Colon (tissue), 2 donors: ENCODE measurements at regions not wholly inside any gene's neighbourhood (a gene's known extent, or its start where the extent isn't known, plus 50 kb on each side); places are given as distances from the start of the nearest gene placed in this dataset.

Experiments
- FAIRE-seq: peaks from 2 replicates; lab custom pipeline; 2012; peaks lifted over from hg19 to GRCh38; lab: Jason Lieb, UNC
- donor health status: control.
- donor health status: control.

- no peak for FAIRE-seq
Observed at GRCh38 chr4:125440814-125441213, 126.1 kb downstream of the FAT4 start.

DNA sequence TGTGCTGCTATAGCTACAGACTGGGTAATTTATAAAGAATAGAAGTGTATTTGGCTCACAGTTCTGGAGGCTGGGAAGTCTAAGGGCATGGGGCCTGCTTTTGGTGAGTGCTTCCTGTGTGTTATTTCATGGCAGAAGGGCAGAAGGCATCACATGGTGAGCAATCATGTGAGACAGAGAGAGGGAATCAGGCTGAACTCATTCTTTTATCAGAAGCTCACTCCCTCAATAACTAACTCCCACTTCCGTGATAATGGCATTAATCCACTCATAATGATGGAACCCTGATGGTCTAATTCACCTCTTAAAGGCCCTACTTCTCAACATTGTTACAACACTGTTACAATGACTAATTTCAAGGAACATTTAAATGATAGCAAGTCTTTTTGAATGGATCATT is 129.4 kb downstream of the FAT4 start:
- FAIRE-seq: no peak

DNA sequence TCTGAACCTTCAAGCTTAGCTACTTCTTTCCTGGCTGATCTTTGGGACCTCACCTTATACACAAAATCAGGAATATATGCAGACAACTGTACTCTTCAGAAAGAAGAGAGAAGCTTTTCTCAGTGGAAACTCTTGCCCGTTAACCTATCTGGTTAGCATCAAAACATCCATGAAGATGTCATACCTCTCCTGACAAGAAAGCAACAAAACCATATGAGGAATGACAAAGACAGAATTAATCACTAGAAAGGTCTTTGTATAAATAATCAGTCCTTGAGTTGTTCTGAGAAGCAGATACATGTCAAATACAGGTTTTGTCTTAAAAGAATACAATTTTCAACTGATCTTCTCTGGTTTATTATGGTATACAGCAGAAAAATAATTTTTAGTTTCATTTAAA is 130.8 kb downstream of the FAT4 start:
- no peak for FAIRE-seq

DNA sequence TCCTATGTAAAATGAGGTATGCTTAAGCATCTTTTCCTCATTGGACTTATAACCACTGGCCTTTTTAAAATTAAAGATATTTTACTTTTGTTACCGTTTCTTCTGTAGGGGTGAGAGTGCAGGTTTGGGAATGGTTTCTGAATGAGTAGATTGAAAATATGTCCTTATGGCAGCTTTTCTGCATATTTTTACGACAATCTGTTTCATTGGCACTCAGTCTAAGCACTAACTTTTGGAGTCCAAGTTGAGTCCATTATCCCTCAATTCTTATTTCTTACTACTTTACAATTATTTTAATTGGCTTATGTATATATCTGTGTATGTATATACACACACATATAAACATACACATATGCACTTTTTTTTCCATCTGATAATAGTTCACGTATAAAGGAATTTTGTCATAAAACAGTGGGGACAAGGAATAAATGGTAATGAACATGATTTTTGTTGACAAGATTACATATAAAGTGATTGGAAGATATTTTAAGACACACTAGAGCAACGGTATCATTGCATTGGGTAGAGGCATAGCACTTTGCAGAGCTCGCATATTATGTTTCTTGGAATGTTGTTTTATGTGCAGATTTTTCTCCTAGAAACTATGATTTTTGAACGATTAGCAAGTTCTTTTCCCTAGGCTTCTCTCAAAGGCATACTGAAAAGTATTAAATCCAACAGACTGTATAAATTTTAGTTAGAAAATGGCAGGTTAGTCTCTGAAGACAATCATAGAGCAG is 133.0 kb downstream of the FAT4 start:
- no peak for FAIRE-seq

DNA sequence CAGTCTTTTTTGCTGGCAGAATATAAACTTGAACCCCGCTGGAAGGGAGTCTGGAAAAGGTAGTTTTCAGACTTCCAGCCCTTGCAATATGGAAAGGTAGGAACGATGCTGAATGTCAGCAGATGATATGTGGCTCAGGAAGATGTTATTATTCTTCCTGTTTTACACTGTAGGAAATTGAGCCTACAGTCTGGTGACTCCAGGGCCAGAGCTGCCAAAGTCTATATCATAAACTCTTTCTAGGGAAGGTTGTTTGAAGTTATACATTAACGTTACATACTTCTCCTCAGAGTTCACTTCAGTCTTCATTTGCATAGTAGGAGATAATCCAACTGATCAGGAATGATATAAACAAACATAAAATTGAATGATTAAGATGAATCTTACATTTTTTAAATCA is 141.3 kb downstream of the FAT4 start:
- no peak for FAIRE-seq

- no peak for FAIRE-seq
Observed at GRCh38 chr4:125459531-125459930, 144.8 kb downstream of the FAT4 start.

- no peak for FAIRE-seq
Observed at GRCh38 chr4:125461676-125462363, 147.1 kb downstream of the FAT4 start.

- FAIRE-seq: no peak
Observed at GRCh38 chr4:125464146-125464545, 149.4 kb downstream of the FAT4 start.

GRCh38 chr4:125481334-125482045 is 166.7 kb downstream of the FAT4 start:
- FAIRE-seq: no peak

DNA sequence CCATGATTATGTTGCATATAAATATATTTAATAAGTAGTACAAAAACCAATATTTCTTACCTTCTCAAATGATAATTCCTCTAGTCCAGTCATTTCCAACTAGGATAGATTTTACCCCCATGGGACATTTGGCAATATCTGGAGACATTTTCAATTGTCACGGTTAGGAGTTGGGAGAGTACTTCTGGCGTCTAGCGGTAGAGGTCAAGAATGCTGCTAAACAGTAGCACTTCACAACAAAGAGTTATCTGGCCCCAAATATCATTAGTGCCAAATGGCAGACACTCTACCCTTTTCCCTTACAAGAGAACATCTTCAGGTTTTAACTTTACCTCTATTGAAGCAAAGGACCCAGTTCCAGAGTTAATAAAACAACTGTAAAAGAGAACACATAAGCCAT is 168.1 kb downstream of the FAT4 start:
- no peak for FAIRE-seq

DNA sequence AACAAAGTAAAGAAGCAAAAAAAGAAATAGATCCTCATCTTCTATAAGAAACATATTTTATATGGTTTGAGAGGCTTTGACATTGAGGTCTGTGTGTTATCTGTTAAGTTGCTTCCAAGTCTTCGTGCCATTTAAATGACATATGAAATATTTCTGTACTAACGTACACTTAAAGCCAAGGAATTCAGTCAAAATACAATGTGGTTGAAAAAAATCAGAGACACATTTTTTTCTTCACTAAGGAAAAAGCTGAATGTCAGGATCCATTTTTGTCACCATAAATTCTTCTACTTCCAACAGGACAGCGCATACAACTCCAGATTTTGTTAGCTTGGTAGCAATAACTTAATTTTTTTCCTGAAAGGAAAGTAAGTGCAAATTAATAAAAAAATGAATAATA is 168.5 kb downstream of the FAT4 start:
- no peak for FAIRE-seq

DNA sequence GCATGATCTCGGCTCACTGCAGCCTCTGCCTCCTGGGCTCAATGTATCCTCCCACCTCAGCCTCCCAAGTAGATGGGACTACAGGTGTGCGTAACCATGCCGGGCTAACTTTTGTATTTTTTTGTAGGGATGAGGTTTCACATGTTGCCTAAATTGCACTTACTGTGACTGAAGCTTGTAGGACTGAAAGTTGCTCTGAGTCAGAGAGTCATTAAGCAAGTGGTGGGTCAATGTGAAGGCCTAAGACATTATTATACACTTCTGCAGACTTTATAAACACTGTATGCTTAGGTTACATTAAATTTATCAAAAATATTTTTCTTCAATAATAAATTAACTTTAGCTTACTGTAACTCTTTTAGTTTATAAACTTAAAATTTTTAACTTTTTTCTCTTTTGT is 170.2 kb downstream of the FAT4 start:
- no peak for FAIRE-seq

GRCh38 chr4:125486351-125486750 is 171.6 kb downstream of the FAT4 start:
- FAIRE-seq: no peak

DNA sequence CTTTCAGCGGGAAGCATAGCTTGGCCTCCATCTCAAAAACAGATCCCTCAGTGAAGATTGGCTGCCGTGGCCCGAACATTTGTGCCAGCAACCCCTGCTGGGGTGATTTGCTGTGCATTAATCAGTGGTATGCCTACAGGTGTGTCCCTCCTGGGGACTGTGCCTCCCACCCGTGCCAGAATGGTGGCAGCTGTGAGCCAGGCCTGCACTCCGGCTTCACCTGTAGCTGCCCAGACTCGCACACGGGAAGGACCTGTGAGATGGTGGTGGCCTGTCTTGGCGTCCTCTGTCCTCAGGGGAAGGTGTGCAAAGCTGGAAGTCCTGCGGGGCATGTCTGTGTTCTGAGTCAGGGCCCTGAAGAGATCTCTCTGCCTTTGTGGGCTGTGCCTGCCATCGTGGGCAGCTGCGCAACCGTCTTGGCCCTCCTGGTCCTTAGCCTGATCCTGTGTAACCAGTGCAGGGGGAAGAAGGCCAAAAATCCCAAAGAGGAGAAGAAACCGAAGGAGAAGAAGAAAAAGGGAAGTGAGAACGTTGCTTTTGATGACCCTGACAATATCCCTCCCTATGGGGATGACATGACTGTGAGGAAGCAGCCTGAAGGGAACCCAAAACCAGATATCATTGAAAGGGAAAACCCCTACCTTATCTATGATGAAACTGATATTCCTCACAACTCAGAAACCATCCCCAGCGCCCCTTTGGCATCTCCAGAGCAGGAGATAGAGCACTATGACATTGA is 175.4 kb downstream of the FAT4 start:
- no peak for FAIRE-seq

DNA sequence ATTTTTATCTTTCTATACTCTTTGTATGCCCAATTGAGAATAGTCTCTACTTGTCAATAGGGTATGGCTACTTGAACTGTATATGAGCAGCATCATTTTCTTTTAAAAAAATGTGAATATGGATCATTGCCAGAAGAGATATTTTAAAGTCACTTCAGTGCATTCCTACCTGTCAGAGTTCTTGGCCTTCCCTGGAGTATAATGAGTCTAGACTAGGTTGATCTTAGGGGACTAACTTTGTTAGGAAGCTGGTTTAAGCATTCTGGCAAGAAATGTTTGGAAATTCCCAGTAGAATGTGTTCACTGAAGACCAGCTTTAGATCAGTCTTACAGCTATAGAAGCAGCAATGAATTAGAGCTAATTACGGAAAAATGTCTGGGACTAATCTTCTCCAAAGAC is 178.2 kb downstream of the FAT4 start:
- FAIRE-seq: no peak

- no peak for FAIRE-seq
Observed at GRCh38 chr4:125497861-125498260, 183.1 kb downstream of the FAT4 start.

- FAIRE-seq: no peak
Observed at GRCh38 chr4:125498981-125499380, 184.2 kb downstream of the FAT4 start.

DNA sequence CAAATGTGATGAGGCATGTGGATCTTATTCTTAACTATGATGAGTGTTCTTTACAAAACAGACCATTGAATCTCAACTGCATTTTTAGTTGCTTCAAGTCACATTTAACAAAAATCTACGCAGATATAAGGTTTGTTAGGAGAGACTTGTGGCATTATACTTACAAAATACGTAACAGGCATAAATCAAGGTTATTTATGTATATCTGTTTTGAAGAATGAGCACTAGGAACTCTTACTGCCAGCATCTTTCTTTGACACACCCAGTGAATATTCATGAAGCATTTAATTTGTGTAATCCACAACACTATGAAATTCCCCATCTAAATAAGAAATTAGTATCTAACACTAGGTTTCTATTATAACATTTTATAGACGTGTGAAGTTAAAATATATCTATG is 186.3 kb downstream of the FAT4 start:
- no peak for FAIRE-seq

DNA sequence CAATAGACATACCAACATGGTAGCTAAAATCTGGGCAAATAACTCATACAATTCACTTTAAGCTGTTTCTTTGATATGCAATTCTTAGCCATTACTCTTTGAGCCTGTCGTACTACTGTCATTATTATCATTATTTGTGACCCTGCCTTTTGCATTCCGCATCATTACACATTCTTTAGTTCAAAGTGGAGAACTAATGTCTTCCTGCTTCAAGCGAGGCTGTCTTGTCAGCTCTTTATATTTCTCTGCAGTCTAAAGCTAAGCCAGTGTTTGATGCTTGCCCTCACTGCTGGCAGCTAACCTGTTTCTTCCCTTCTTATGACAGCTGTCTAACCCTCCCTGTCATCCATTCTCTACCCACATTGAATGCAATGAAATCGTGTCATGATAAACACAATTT is 186.8 kb downstream of the FAT4 start:
- no peak for FAIRE-seq

GRCh38 chr4:125505621-125506020 is 190.9 kb downstream of the FAT4 start:
- FAIRE-seq: no peak

- FAIRE-seq: no peak
Observed at GRCh38 chr4:125507141-125507540, 192.4 kb downstream of the FAT4 start.

GRCh38 chr4:125511715-125512114 is 197.0 kb downstream of the FAT4 start:
- FAIRE-seq: no peak

DNA sequence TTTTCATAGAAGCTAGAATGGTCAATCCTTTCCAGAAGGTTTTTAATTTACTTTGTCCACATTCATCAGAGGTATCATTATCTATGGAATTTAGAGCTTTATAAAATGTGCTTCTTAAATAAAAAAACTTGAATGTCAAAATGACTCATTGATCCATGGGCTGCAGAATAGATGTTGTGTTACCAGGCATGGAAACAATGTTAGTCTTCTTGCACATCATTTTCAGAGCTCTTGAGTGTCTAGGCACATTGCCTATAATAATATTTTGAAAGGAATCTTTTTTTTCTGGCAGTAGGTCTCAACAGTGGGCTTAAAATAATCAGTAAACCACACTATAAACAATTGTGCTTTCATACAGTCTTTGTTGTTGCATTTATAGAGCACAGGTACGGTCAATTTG is 200.3 kb downstream of the FAT4 start:
- FAIRE-seq: no peak
